Transverse colon (tissue), 4 donors: ENCODE measurements at regions not wholly inside any gene's neighbourhood (a gene's known extent, or its start where the extent isn't known, plus 50 kb on each side); places are given as distances from the start of the nearest gene placed in this dataset.

ENCODE experiments used
- DNase-seq: peaks from one replicate; pipeline ENCODE4 v3.0.0-alpha.2; 2019
- H3K27ac ChIP-seq, 4 donors: fragments of 200-600 bp; sonication (generic); 2 replicates each; pipeline ENCODE4 v1.5.1; 2016 to 2018; ENCODE audit warnings: inconsistent platforms in 4 of 4
- H3K27me3 ChIP-seq: fragments of 200-600 bp; sonication (generic); 2 replicates; pipeline ENCODE4 v1.5.1; 2017; ENCODE audit warnings: inconsistent platforms
- H3K36me3 ChIP-seq, 4 donors: fragments of 200-600 bp; sonication (generic); 2 replicates each; pipeline ENCODE4 v1.5.1; 2017 to 2019; ENCODE audit warnings: inconsistent platforms in 4 of 4
- H3K4me1 ChIP-seq, 4 donors: fragments of 200-600 bp; sonication (generic); 2 replicates each; pipeline ENCODE4 v1.5.1; 2017 to 2020; ENCODE audit warnings: inconsistent platforms in 4 of 4
- H3K4me3 ChIP-seq, 4 donors: fragments of 200-600 bp; sonication (generic); 1 replicate in 1 of 4; 2 replicates in 3 of 4; pipeline versions ENCODE4 v1.5.1 to v1.6.1; 2017 to 2019; ENCODE audit warnings: inconsistent platforms in 4 of 4
- H3K9me3 ChIP-seq, 2 donors: fragments of 200-600 bp; sonication (generic); 2 replicates each; pipeline ENCODE4 v1.5.1; 2017 to 2019; ENCODE audit warnings: inconsistent platforms in 2 of 2
- EP300 ChIP-seq: sonication (generic); formaldehyde crosslinking; IDR thresholded peaks from one replicate; pipeline ENCODE4 v1.6.1; 2017; ENCODE audit warnings: antibody characterized with exemption, low read depth
- POLR2A ChIP-seq: fragments of 450-650 bp; IDR thresholded peaks from one replicate; pipeline ENCODE4 v1.6.1; 2016; ENCODE audit warnings: antibody characterized with exemption, mild to moderate bottlenecking, moderate library complexity
- POLR2AphosphoS5 ChIP-seq, 3 donors: sonication (generic); formaldehyde crosslinking; IDR thresholded peaks; one replicate each; pipeline ENCODE4 v1.6.1; 2016; ENCODE audit warnings: antibody characterized with exemption in 3 of 3
- WGBS, 2 donors: methylation state at CpG; one replicate each; pipeline ENCODE4 v1.1.5; 2018; ENCODE audit warnings: low coverage in 1 of 2; 5-methylcytosine and 5-hydroxymethylcytosine counted together
- in situ Hi-C, 4 donors: fragments of 200-750 bp; cut with MboI; loops; one replicate each; pipeline versions ENCODE4 v1.15.0 to v1.15.1; 2017; ENCODE audit warnings: low sequenced_read_pairs in 3 of 4, low pct_ligation_motif_present in 1 of 4, low pct_unique_long_range_greater_than_20kb in 1 of 4
- intact Hi-C: fragments of 100-400 bp; cut with DNase I; formaldehyde crosslinking; loops from one replicate; pipeline ENCODE4 v1.15.1; 2023; ENCODE audit warnings: low total_unique reads
- TF ChIP-seq, protein P1 (sequence below), 5 experiments: fragments of 200-600 bp in 3 of 5; fragments of 450-650 bp in 2 of 5; sonication (generic) in 3 of 5; IDR thresholded peaks; 1 replicate in 2 of 5; 2 replicates in 3 of 5; pipeline ENCODE4 v1.5.1; 2016 to 2017; ENCODE audit warnings: antibody characterized with exemption in 5 of 5, inconsistent platforms in 3 of 5, mild to moderate bottlenecking in 2 of 5, moderate library complexity in 1 of 5

DNA sequence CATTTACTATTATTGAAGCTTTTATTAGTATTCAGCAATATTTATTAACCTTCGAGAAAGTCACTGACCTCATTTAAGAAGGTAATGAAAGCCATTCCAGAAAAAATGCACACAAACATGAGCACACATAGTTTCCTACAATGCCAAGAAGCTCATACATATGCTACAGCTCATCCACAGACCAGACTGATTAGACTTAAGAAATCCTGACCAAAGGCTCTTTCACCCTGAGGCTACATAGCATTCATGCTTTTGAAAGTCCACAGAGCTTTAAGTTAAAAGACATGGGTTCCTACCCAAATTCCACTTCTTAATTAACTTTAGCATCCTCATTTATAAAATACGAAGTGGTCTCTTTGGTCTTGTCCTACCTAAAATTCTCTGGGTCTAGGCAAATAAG is 430.4 kb downstream of the TBC1D32 start:
- Histone ChIP-seq H3K36me3 (no peaks in the 10 kb centered on the region), H3K4me1 (no peaks in the 10 kb centered on the region), H3K9me3 (no peaks in the 10 kb centered on the region), H3K27me3 (no peaks in the 10 kb centered on the region), H3K4me3 (no peak overlapping the region), H3K27ac (no peak overlapping the region)
- in situ Hi-C loops (no loop called here), intact Hi-C loops (no loop called here)
- no peak for DNase-seq
- TF ChIP-seq, protein P1, sequence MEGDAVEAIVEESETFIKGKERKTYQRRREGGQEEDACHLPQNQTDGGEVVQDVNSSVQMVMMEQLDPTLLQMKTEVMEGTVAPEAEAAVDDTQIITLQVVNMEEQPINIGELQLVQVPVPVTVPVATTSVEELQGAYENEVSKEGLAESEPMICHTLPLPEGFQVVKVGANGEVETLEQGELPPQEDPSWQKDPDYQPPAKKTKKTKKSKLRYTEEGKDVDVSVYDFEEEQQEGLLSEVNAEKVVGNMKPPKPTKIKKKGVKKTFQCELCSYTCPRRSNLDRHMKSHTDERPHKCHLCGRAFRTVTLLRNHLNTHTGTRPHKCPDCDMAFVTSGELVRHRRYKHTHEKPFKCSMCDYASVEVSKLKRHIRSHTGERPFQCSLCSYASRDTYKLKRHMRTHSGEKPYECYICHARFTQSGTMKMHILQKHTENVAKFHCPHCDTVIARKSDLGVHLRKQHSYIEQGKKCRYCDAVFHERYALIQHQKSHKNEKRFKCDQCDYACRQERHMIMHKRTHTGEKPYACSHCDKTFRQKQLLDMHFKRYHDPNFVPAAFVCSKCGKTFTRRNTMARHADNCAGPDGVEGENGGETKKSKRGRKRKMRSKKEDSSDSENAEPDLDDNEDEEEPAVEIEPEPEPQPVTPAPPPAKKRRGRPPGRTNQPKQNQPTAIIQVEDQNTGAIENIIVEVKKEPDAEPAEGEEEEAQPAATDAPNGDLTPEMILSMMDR (IDR thresholded peaks at IDR 0.05): no peak
- TF ChIP-seq POLR2AphosphoS5 (IDR thresholded peaks at IDR 0.05) (no peak), POLR2A (no peak), EP300 (no peak)
- 87 to 88% methylated on average over 2 of the region's 2 CpGs for WGBS, 2 donors

DNA sequence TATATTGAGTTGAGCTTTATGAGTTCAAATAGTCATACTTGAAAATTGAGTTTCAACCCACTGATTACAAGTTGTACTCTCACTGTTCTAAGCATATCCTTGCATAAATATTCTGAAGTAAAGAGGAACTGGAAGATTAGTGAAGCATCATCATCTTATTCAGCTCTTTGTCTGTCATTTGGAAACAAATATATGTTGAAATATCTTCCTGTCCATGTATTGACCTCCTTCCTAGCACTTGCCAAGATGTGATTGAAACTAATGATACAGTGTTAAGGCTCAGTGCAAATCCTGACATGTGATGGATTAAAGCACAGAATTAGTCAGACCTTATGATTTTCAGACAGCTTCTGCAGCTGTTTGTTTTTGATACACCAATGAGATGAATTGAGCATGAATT is 434.3 kb downstream of the TBC1D32 start:
- DNase-seq: no peak
- Histone ChIP-seq H3K4me3 (no peak overlapping the region), H3K9me3 (no peaks in the 10 kb centered on the region), H3K4me1 (no peaks in the 10 kb centered on the region), H3K27me3 (no peaks in the 10 kb centered on the region), H3K36me3 (no peaks in the 10 kb centered on the region), H3K27ac (no peak overlapping the region)
- in situ Hi-C loops: no loop called here
- TF ChIP-seq EP300 (no peak), POLR2A (no peak), POLR2AphosphoS5 (IDR thresholded peaks at IDR 0.05) (no peak)
- TF ChIP-seq, protein P1 (IDR thresholded peaks at IDR 0.05): no peak
- intact Hi-C loops: no loop called here

DNA sequence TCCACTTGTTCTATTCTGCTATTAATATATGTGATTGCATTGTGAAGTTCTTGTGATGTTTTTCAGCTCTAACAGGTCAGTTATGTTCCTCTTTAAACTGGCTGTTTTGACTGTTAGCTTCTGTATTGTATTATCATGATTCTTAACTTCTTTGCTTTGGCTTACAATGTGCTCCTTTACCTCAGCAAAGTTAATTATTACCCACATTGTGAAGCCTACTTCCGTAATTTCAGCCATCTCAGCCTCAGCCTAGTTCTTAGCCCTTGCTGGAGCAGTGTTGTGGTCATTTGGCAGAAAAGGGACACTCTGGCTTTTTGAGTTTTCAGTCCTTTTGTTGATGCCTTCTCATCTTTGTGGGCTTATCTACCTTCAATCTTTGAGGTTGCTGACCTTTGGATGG is 440.2 kb downstream of the TBC1D32 start:
- intact Hi-C loops (no loop called here), in situ Hi-C loops (no loop called here)
- Histone ChIP-seq H3K27me3 (no peaks in the 10 kb centered on the region), H3K4me1 (no peaks in the 10 kb centered on the region), H3K27ac (no peak overlapping the region), H3K9me3 (peaks cover 0 to 8% of the 10 kb centered on the region in 2 donors), H3K4me3 (no peak overlapping the region), H3K36me3 (no peaks in the 10 kb centered on the region)
- TF ChIP-seq POLR2A: no peak
- no peak for TF ChIP-seq EP300
- no peak for TF ChIP-seq POLR2AphosphoS5 (IDR thresholded peaks at IDR 0.05)
- TF ChIP-seq, protein P1 (IDR thresholded peaks at IDR 0.05): no peak
- 41 to 67% methylated on average over 1 of the region's 1 CpG for WGBS, 2 donors
- no peak for DNase-seq

DNA sequence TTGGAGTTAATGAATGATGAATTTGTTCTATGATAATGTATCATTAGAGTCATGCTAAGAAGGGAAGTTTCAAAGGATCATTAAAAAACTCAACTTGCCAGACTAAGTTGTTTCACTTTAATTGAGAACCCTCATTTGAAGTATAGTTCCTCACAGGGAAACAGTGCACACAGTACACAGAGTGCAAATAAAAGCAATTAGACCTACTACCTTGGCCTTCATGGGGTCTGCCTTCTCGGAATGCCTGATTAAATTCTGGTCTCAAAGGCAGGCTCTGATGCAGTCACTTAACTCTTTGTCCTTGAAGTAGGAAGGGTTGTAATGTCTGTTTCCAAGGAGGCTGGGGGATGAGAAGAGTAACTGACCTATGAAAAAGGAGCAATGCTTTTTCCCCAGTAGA is 457.3 kb downstream of the TBC1D32 start:
- H3K27ac ChIP-seq: no peak overlapping the region
- no peaks in the 10 kb centered on the region for H3K36me3 ChIP-seq
- TF ChIP-seq POLR2AphosphoS5 (IDR thresholded peaks at IDR 0.05): no peak
- TF ChIP-seq, protein P1 (IDR thresholded peaks at IDR 0.05): no peak
- TF ChIP-seq POLR2A: no peak
- no peak for TF ChIP-seq EP300
- intact Hi-C loops (no loop called here), in situ Hi-C loops (no loop called here)
- no peaks in the 10 kb centered on the region for H3K9me3 ChIP-seq
- H3K4me1 ChIP-seq: no peaks in the 10 kb centered on the region
- no peaks in the 10 kb centered on the region for H3K27me3 ChIP-seq
- DNase-seq: no peak
- H3K4me3 ChIP-seq: no peak overlapping the region
- 33 to 71% methylated on average over 1 of the region's 1 CpG for WGBS, 2 donors
